ENCODE measurements at regions not wholly inside any gene's neighbourhood (a gene's known extent, or its start where the extent isn't known, plus 50 kb on each side); places are given as distances from the start of the nearest gene placed in this dataset.

- H3K36me3 ChIP-seq = no peaks in the 10 kb centered on the region
- intact Hi-C loops (cut with DNase I) = no loop called here
- peaks cover 0 to 65% (median 35%) of the 10 kb centered on the region in 4 donors for H3K4me1 ChIP-seq
- WGBS, 2 donors = 74 to 84% methylated on average over 16 of the region's 16 CpGs
- H3K9me3 ChIP-seq = no peaks in the 10 kb centered on the region
- DNase-seq = no peak
- no peaks in the 10 kb centered on the region for H3K27me3 ChIP-seq
- no peak overlapping the region for H3K4me3 ChIP-seq
- no peak overlapping the region for H3K27ac ChIP-seq
- TF ChIP-seq POLR2AphosphoS5 (IDR thresholded peaks at IDR 0.05) (no peak), POLR2A (IDR thresholded peaks at IDR 0.05) (no peak), CTCF (IDR thresholded peaks at IDR 0.05) (no peak), EP300 (IDR thresholded peaks at IDR 0.05) (no peak)
Observed at GRCh38 chr7:130926001-130926691, 192.1 kb upstream of the KLF14 start.

GRCh38 chr7:130927062-130927461, 193.1 kb upstream of the KLF14 start:
- TF ChIP-seq EP300 (IDR thresholded peaks at IDR 0.05) (no peak), POLR2AphosphoS5 (IDR thresholded peaks at IDR 0.05) (no peak), POLR2A (IDR thresholded peaks at IDR 0.05) (no peak), CTCF (IDR thresholded peaks at IDR 0.05) (no peak)
- Histone ChIP-seq H3K4me1 (peaks cover 0 to 65% (median 32%) of the 10 kb centered on the region in 4 donors), H3K9me3 (no peaks in the 10 kb centered on the region), H3K27me3 (no peaks in the 10 kb centered on the region), H3K4me3 (no peak overlapping the region), H3K36me3 (no peaks in the 10 kb centered on the region), H3K27ac (no peak overlapping the region)
- DNase-seq = no peak
- intact Hi-C loops (cut with DNase I) = no loop called here
- WGBS, 2 donors = 80 to 91% methylated on average over 5 of the region's 5 CpGs

- WGBS, 2 donors = 91 to 94% methylated on average over 9 of the region's 9 CpGs
- DNase-seq = no peak
- H3K36me3 ChIP-seq = no peaks in the 10 kb centered on the region
- no peak overlapping the region for H3K4me3 ChIP-seq
- H3K9me3 ChIP-seq = no peaks in the 10 kb centered on the region
- H3K27me3 ChIP-seq = no peaks in the 10 kb centered on the region
- H3K27ac ChIP-seq = no peak overlapping the region
- intact Hi-C loops (cut with DNase I) = no loop called here
- H3K4me1 ChIP-seq = peaks cover 0 to 60% (median 28%) of the 10 kb centered on the region in 4 donors
- TF ChIP-seq CTCF (IDR thresholded peaks at IDR 0.05) (no peak), POLR2AphosphoS5 (IDR thresholded peaks at IDR 0.05) (no peak), POLR2A (IDR thresholded peaks at IDR 0.05) (no peak), EP300 (IDR thresholded peaks at IDR 0.05) (no peak)
Observed at GRCh38 chr7:130927564-130927963, 193.6 kb upstream of the KLF14 start.

GRCh38 chr7:130929896-130930659, 196.1 kb upstream of the KLF14 start:
- Histone ChIP-seq H3K4me1 (peaks cover 0 to 40% (median 17%) of the 10 kb centered on the region in 4 donors), H3K36me3 (peaks cover 0 to 10% (median 0%) of the 10 kb centered on the region in 4 donors), H3K27me3 (no peaks in the 10 kb centered on the region), H3K27ac (peak overlapping the region in 3 of 4 donors; percentile 24 to 50 (median 42)), H3K9me3 (no peaks in the 10 kb centered on the region), H3K4me3 (no peak overlapping the region)
- no peak for DNase-seq
- no peak for TF ChIP-seq CTCF (IDR thresholded peaks at IDR 0.05)
- peak in 2 of 4 donors; percentile 8 to 31 for TF ChIP-seq POLR2AphosphoS5 (IDR thresholded peaks at IDR 0.05)
- intact Hi-C loops (cut with DNase I) = no loop called here
- WGBS, 2 donors = 27 to 59% methylated on average over 4 of the region's 4 CpGs

Measured in sigmoid colon (tissue), 6 donors.